GM18502 (cell line): ENCODE measurements at regions not wholly inside any gene's neighbourhood (a gene's known extent, or its start where the extent isn't known, plus 50 kb on each side); places are given as distances from the start of the nearest gene placed in this dataset.

Experiments
- ATAC-seq: cut with Tn5 transposase; IDR thresholded peaks from one replicate; pipeline ENCODE4 v1.9.1; 2021; ENCODE audit warnings: mild to moderate bottlenecking; ENCODE audit not compliant: unreplicated experiment, poor library complexity

DNA sequence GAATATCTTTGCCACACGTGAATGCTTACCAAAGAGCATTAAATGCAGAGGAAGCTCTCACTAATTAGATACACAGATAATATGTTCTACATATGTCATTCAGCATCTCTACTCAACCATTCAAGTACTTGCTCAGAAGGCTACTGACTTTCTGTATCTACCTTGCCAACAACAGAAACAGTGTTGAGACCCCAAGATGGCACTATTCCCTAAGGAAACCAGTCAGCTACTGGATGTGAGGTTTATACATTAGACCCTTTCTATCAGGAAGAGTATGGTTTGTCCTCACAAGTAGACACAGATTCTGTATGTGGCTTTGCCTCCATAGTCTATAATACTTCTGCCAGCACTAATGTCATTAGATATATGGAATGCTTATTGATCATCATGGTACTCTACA is 443.9 kb upstream of the INTU start:
- no peak for ATAC-seq

DNA sequence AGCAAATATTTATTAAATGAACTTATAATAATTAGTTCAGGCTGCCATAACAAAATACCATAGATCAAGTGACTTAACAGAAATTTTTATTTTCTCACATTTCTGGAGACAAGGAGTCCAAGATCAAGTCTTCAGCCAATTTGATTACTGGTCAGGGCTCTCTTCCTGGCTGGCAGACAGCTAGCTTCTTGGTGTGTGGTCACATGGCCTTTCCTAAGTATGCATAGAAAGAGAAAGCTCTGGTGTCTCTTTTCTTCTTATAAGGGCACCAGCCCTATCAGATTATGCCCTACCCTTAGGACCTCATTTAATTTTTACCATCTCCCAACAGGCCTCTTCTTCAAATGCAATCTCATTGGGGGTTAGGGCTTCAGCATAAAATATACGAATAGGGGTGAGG is 438.5 kb upstream of the INTU start:
- ATAC-seq, result no peak

DNA sequence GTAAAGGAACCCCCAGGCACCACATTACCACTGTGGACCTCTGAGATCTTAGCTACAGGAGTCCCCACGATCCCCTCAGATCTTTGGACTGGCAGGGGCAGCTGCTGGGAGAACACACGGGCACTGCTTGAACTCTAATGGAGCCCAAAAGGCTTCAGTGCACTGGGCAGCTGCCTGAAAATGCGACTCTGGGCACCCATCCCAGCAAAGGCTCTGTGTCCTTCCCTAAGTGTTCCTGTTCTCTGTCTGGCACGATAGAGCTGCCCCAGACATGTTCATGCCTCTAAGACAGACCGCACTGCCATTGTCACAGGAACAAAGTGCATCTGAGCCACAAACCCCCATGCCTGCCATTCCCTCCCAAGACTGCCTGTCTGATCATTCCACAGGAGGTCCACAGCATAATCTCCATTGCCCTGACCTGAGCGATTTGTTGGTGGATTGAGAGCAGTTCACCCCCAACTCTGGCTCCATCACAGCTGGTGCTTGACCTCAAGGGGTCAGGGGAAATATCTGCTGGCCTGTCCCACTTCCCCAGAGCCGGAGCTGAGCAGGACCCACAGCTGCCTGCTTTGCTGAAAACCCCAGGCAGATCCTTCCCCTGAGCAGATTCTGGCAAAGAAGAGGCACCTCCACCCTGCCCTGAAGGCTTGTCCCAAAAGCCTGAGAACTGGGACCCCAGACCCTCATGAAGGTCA is 436.0 kb upstream of the INTU start:
- no peak for ATAC-seq

DNA sequence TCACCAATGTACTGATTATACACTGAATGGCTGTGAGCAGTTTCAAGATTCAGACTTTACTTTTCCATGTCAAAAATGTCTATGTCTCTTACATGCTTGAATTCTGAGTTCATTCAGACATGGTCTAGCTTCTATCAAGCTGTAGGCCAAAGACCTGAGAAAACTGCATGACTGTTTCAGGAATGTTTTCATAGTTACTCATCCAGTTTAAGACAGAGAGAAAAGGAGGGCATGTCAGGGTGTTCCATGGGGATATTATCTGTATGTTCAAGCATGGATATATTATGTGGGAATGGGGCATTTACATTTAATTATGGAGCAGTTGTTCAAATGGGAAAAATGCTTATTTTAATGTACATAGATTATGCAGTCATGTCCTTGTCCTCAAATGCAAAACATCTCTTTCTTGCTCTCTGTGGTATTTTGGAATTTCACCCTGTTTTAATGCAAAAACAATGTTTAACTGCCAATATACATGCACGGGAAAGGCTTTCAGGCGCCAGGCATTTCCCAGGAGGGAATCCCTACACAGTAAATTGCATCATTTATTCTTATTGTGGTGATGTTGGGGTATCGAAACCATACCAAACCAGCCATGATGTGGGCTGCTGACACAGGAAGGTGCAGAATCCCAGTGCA is 429.1 kb upstream of the INTU start:
- no peak for ATAC-seq

DNA sequence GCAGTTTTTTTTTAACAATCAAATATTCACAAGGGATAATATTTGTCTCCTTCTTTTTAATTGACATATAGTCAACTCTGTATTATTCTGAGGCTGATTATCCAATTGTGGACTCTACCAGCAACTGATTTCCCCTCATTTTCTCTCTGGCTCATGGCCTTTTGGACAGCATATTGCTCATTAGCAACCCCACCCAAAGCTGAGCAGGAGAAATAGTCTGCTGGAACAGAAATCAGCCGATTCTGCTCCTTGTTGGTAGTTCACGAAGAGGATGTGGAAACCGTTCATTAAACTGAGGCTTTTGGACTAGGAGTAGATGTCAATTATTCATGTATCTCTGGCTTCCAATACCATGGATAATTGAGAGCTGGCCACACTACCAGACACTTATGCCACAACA is 428.4 kb upstream of the INTU start:
- ATAC-seq, result no peak

DNA sequence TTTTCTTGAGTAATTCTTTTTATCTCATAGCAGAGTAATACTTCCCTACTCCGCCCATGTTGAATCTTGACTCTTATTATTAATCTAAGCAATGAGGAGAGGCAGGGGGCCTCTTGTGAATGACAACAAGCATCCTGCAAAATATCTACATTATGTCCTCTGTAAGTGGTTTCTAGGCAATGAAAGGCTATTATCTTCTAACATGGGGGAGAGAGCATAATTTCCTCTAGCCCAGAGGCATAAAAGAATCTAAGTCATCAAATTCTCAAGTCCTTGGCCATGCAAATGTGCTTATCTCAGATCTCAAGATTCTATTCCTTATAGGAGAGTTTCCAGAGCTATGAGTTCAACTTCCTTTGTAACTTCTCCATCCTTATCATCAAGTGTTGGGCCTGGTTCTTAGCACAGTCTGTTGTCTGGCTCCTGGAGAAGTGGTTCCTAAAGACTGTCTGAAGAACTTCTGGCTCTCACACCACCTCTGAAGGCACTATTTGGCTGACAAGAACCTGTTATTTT is 423.1 kb upstream of the INTU start:
- no peak for ATAC-seq

DNA sequence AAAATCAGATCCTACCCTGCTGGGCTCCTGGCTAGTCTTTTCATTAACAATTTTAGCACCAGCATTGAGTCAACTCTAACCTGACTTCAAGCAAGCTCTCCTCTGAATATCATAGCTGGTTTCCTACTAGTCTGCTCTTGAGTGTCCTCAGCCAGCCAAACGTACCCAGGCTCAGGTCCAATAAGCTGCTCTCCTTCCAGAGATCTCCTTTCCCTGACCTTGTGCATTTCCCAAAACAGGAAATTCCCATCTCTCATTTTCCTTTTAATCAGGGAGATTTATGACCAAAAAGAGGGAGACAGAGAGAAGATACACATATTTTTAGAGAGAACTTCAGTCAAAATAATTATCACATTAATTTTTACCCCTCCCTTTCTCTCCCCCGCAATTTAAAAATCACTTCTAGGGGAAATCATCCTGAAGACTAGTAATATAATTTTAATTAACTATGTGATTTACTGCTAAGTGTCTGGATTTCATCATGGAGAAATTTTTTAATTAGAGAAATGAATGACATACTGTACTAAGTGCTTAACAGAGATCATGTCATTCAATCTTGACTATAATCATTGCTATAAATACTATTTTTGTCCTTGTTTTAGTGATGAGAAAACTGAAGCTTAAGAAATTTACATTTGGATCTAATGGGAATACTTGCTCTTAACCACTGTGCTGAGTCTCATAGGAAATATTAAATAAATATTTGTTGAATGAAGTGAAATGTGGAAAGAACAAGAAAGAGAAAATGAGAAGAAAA is 421.7 kb upstream of the INTU start:
- ATAC-seq, result no peak

DNA sequence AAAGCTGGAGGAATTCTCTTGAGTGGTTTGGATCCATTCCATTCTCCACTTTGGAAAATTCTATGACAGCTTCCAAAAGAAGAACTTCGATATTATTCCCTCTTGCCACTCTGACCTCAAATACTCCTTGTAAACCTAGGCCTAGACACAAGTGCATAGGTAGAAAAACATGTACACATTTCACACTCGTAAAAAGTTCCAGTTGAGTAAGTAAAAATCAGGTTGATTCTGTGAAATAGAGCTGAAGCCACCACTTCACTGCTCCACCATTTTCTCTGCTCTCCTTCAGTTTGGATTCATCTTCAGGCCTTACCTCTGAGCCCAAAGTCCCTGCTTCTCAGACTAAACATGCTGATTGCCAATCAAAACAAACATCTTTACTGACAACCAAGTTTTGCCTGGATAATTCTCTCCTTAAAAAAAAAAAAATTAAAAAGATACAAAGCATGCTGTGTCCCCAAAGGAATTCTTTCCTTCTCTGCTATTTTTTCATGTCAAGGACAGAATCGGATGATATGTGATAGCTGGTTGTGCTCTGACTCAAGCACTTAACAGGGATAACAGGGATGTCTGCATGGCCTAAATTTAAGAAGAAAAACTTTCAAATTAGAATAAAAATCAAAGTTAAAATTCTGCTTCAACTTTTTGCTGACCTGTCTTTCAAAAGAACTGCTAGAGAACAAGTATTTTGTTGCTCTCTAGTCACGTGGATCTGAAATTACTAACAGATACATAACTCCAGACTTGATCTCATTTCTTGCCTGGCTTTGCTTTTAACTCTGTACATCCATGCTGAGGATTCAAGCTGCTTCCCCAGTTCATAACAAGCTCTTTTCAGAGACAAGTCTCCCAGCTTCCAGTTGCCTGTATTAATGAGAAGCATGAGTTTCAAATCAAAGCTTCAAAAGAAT is 420.9 kb upstream of the INTU start:
- ATAC-seq, result no peak

DNA sequence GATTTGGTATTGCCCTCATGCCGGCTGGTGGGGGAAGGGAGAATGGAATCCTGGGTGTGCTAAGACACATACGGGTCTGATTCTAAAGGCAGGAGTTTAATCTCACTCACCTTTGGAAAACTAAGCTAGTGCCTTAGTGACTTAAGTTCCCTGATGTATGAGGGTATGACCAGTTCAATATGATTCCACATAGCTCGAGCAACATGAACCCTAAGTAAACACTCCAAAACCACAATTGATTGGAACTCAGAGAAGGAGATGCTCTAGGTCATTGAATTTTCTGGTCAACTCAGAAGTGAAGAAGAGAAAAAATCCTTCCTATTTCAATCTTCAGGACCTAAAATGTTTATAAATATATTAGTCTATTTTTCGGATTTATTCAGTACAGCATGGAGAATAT is 420.1 kb upstream of the INTU start:
- ATAC-seq, result no peak

DNA sequence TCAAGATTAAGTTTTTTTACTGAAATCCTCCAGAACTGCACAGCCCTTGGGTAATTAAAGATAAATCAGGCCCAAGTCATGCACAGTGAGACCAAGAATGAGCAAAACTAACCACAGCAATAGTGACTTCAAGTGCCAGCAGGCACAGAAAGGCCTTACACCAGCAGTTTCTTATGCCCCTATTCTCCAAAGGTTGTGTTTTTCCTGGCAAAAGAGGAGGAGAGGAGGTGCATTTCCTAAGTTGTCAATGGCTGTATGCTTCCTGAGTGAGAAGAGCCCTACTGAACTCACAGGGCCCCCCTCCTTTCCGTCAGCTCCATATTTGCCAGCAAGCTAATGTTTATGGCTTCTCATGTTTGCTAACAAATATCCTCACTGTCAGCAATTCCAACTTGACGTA is 418.7 kb upstream of the INTU start:
- ATAC-seq, result no peak

DNA sequence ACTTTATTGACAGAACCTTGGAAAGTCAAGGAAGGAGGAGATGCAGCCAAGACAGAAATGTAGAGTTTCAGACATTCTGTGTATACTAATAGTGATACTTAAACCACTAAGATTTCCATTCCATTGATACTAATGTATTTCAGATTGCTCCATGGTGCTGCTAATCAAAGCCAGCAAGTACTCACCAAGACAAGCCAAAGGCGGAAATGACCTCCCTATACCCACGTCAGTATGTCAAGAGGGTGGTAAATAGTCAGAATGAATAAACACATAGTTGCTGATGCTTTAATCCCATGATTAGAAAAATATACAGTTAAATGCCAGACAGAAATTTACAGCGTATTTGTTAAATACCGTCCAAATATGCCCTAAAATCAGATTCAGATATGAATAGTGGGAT is 417.8 kb upstream of the INTU start:
- no peak for ATAC-seq

DNA sequence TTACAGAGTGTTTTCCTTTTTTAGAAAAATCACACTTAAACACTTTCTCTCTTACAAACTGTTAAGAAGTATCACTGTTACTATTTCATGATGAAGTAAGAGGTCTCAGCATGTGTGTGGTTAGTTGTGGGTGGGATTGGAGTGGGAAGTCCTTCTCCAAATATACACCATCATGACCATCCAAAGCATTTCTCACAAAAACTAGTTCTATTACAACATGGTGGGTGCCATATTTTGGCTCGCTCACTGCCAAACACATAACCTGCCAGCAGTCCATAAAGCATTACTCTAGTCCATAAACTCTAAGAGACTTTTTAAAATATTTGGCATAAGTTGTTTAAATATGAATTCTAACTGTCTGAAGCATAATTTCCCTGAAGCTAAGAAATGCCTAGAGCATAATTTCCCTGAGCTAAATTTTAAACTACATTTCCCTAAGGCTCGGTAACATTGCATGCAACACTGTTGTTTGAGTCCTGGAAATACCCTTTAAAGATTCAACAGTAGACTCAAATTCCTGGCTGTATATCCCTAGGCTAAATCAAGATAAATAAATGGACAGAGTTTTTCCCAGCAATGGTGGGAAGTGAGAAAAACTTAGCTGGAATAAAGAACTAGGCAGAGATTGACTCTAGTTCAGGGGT is 415.0 kb upstream of the INTU start:
- ATAC-seq, result no peak

DNA sequence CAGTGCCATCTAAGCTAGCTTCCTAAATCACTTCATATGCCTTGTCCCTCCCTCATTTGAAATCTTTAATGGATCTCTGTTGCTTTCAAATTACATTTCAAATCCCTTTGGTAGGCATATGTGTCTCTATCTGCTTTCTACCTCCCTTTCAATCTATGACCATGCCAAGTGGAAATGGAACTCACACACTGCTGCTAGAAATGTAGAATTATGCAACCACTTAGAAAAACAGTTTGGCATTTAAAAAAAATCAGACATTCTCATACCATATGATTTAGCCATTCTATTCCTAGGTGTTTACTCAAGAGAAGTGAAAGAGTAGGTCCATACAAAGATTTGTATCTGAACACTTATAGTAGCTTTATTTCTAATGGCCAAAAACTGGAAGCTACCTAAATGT is 413.5 kb upstream of the INTU start:
- ATAC-seq, result no peak

DNA sequence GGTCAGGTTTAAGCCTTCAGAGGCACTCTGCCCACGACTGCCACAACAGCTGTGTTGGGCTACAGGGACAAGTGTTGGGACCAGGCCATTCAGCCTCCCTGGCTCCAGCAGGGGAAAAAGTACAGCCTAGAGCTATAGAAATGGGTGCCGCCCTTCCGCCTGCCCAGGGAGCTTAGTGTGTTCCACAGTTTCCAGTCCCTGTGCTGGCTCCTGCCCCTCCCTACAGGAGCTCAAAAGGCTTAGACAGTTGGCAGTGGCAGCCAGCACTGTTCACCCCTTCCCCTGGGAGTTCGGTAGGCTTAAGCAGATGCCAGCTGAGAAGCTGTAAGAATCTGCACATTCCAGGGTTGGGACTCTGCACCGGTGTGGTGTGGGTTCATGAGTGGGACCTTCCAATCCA is 408.2 kb upstream of the INTU start:
- ATAC-seq, result no peak

DNA sequence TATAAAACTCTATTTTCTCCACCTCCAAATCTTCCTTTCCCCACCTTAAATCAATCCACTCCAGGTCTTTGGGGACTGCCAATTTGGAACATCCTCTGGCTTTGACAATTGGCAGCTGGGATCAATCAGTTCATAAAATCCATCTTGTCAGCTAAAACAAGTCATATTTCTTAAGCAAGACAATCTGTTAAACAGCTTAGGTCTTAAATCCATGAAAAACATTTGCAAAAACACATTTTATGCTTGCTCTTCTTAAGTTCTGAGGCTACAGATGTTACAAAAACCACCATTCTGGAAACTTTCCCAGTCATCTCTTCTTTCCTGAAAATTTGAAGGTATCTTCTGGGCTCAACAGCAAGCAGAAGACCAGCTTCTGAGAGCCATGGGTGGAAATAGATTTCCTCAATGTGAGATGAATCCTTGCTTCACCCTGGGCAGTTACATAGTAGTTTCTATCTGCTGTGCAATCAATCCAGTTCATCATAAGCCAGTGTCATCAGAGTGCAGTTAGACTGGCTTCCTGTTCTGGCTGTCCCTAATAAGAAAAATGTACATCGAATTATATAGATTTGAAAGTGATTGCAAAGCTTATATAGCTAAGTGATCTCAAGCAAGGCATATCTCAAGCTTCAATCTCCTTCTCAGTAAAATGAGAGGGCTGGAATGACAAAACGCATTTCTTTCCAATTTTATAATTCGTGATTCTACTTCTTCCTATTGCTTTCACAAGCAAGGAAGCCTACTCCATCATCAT is 402.7 kb upstream of the INTU start:
- ATAC-seq, result no peak

DNA sequence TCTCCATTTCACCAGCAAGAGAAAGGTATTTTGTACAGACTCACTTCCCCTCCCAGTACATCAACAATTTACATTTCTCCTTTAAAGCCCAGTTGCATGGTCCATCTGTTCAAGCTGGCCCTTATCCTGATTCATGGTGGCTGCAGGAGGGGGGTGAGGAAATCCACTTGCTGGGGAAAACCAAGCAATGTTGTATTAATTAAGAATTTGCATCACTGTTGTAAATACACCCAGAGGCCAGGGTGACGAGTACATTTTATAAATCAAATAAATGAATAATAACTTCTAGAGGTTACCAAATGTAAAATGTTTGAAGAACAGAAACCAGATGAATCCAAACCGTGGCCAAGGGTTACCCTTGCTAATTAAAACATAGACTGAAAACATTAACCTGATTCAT is 395.9 kb upstream of the INTU start:
- ATAC-seq, result no peak

DNA sequence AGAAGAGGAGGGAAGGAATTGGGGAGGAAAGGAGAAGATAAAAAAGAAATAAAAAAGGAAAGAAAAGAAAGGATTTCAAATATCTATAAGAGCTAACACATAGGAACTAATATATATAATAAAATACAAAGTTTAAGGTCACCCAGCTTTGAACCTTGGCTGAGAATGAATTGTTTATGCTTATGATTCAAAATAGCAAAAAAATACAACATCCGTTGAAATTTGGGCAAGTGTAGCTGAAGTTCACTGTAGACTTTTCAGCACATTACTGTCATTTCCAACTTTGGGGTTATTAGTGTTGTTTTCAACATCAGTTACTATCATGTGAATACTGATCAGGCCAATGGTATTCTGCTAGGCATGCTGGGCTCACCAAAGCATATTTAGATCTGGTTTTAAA is 395.2 kb upstream of the INTU start:
- ATAC-seq, result no peak

DNA sequence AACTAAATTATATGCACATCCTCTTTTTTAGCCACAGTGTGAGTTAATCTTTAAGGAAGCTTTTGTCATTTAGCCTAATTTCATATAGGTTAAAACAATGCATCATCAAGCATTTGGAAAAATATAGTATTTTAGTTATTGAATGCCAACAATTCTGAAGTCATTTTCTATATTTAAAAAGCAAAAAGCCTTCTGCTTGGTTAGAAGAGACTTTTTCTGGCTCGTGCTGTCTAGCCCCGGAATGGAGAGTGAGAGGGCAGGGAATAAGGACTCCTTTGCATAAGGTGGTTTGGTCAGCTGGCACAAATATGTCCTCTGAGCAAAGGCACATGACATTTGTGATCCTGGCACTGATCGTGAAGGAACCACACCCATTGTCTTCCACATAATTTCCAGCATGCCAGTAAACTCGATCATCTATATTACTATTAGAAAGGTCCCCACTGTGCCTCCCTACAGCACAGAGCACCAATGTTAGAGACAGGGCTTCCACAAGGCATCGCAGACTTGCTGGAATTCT is 393.7 kb upstream of the INTU start:
- no peak for ATAC-seq
